GM23338 (cell line): ENCODE measurements at regions not wholly inside any gene's neighbourhood (a gene's known extent, or its start where the extent isn't known, plus 50 kb on each side); places are given as distances from the start of the nearest gene placed in this dataset.

Experiments
- ATAC-seq: fragments of 200-7000 bp; cut with Tn5 transposase; 3 replicates; pipeline ENCODE4 v1.9.1; 2020
- DNase-seq: peaks from one replicate; pipeline ENCODE4 v3.0.0-alpha.2; 2015; ENCODE audit warnings: low spot score
- H2AFZ ChIP-seq: fragments of 200-600 bp; sonication (generic); 2 replicates; pipeline ENCODE4 v1.8.0; 2016; ENCODE audit warnings: antibody characterized with exemption, mild to moderate bottlenecking, moderate library complexity
- H3F3A ChIP-seq: fragments of 200-600 bp; sonication (generic); replicated peaks from 2 replicates; pipeline ENCODE4 v1.8.0; 2017; ENCODE audit warnings: antibody characterized with exemption, mixed run types, low read depth
- H3K27ac ChIP-seq: fragments of 200-600 bp; sonication (generic); 2 replicates; pipeline ENCODE4 v1.6.1; 2016; ENCODE audit warnings: low read depth
- H3K27me3 ChIP-seq: fragments of 200-600 bp; sonication (generic); 2 replicates; pipeline ENCODE4 v1.8.0; 2016; ENCODE audit warnings: mild to moderate bottlenecking, mixed run types, moderate library complexity; ENCODE audit not compliant: insufficient read depth
- H3K36me3 ChIP-seq: fragments of 200-600 bp; sonication (generic); 2 replicates; pipeline ENCODE4 v1.8.0; 2016; ENCODE audit warnings: mild to moderate bottlenecking; ENCODE audit not compliant: insufficient read depth
- H3K4me1 ChIP-seq: fragments of 200-600 bp; sonication (generic); 2 replicates; pipeline ENCODE4 v1.8.0; 2016; ENCODE audit warnings: mild to moderate bottlenecking, moderate library complexity; ENCODE audit not compliant: insufficient read depth
- H3K4me2 ChIP-seq: fragments of 200-600 bp; sonication (generic); 2 replicates; pipeline ENCODE4 v1.7.1; 2017; ENCODE audit warnings: mixed run types
- H3K4me3 ChIP-seq: fragments of 200-600 bp; sonication (generic); 2 replicates; pipeline ENCODE4 v1.6.1; 2016; ENCODE audit warnings: mixed run types
- H3K79me2 ChIP-seq: fragments of 200-600 bp; sonication (generic); replicated peaks from 2 replicates; pipeline ENCODE4 v1.8.0; 2017; ENCODE audit warnings: mild to moderate bottlenecking; ENCODE audit not compliant: insufficient read depth
- H3K9me2 ChIP-seq: fragments of 200-600 bp; sonication (generic); 2 replicates; pipeline ENCODE4 v1.8.0; 2017; ENCODE audit not compliant: insufficient read depth
- H4K20me1 ChIP-seq: fragments of 200-600 bp; sonication (generic); replicated peaks from 2 replicates; pipeline ENCODE4 v1.8.0; 2017; ENCODE audit warnings: mild to moderate bottlenecking; ENCODE audit not compliant: insufficient read depth
- H3K27ac Mint-ChIP-seq: 2 replicates; pipeline ENCODE4 v1.8.0; 2020; ENCODE audit warnings: inconsistent platforms, mild to moderate bottlenecking, moderate library complexity, mixed read lengths
- H3K27me3 Mint-ChIP-seq: 3 replicates; pipeline ENCODE4 v1.8.0; 2022; ENCODE audit warnings: low read depth, mild to moderate bottlenecking, moderate library complexity, mixed read lengths, inconsistent platforms; ENCODE audit not compliant: insufficient read depth, poor library complexity
- H3K36me3 Mint-ChIP-seq: 3 replicates; pipeline ENCODE4 v1.8.0; 2021; ENCODE audit warnings: low read depth, mild to moderate bottlenecking, inconsistent platforms, moderate library complexity, mixed read lengths
- H3K4me1 Mint-ChIP-seq: 3 replicates; pipeline ENCODE4 v1.8.0; 2020; ENCODE audit warnings: mild to moderate bottlenecking, inconsistent platforms, mixed read lengths
- H3K4me3 Mint-ChIP-seq: 3 replicates; pipeline ENCODE4 v1.8.0; 2021; ENCODE audit warnings: moderate library complexity, mild to moderate bottlenecking, inconsistent platforms, mixed read lengths
- H3K9me3 Mint-ChIP-seq: 3 replicates; pipeline ENCODE4 v1.8.0; 2020; ENCODE audit warnings: moderate library complexity, mild to moderate bottlenecking, inconsistent platforms, mixed read lengths
- CREB1 ChIP-seq: fragments of 250-450 bp; sonication (Bioruptor Pico); IDR thresholded peaks from 2 replicates; pipeline ENCODE4 v1.5.0; 2020; ENCODE audit warnings: low read depth, mild to moderate bottlenecking, moderate library complexity
- EZH2 ChIP-seq: fragments of 200-600 bp; sonication (generic); IDR thresholded peaks from one replicate; pipeline ENCODE4 v1.8.0; 2017; ENCODE audit warnings: antibody characterized with exemption, mild to moderate bottlenecking, low read depth; ENCODE audit not compliant: unreplicated experiment
- JUNB ChIP-seq: IDR thresholded peaks from one replicate; pipeline ENCODE4 v1.6.1; 2016; ENCODE audit warnings: antibody characterized with exemption; ENCODE audit not compliant: unreplicated experiment
- NANOG ChIP-seq: IDR thresholded peaks from 2 replicates; pipeline ENCODE4 v1.6.1; 2016; ENCODE audit warnings: antibody characterized with exemption, borderline replicate concordance
- POLR2AphosphoS5 ChIP-seq: IDR thresholded peaks from 2 replicates; pipeline ENCODE4 v1.6.1; 2016; ENCODE audit warnings: antibody characterized with exemption, low read depth
- STAT1 ChIP-seq: IDR thresholded peaks from one replicate; pipeline ENCODE4 v1.6.1; 2016; ENCODE audit warnings: antibody characterized with exemption; ENCODE audit not compliant: unreplicated experiment
- ZNF114 ChIP-seq: fragments of 250-450 bp; sonication (Bioruptor Pico); IDR thresholded peaks from 2 replicates; pipeline ENCODE4 v1.5.0; 2020; ENCODE audit warnings: mild to moderate bottlenecking, moderate library complexity
- ZNF331 ChIP-seq: fragments of 250-450 bp; sonication (Bioruptor Pico); IDR thresholded peaks from 2 replicates; pipeline ENCODE4 v1.5.0; 2020; ENCODE audit warnings: low read depth, mild to moderate bottlenecking, moderate library complexity
- TF ChIP-seq, protein P1 (sequence below): fragments of 250-450 bp; sonication (Bioruptor Pico); IDR thresholded peaks from 2 replicates; pipeline ENCODE4 v1.5.0; 2020; ENCODE audit warnings: mild to moderate bottlenecking, moderate library complexity
- TF ChIP-seq, protein P2 (sequence below), 2 experiments: fragments of 200-600 bp in 1 of 2; sonication (generic) in 1 of 2; conservative IDR thresholded peaks; 2 replicates each; pipeline versions ENCODE4 v1.5.1 to v1.6.1; 2016 to 2017; ENCODE audit warnings: antibody characterized with exemption in 2 of 2, low read depth in 2 of 2, mild to moderate bottlenecking in 2 of 2, moderate library complexity in 1 of 2
- TF ChIP-seq, protein P3 (sequence below): IDR thresholded peaks from one replicate; pipeline ENCODE4 v1.6.1; 2018; ENCODE audit warnings: antibody characterized with exemption; ENCODE audit not compliant: unreplicated experiment
- TF ChIP-seq, protein P4 (sequence below): IDR thresholded peaks from 2 replicates; pipeline ENCODE4 v1.6.1; 2016; ENCODE audit warnings: antibody characterized with exemption

DNA sequence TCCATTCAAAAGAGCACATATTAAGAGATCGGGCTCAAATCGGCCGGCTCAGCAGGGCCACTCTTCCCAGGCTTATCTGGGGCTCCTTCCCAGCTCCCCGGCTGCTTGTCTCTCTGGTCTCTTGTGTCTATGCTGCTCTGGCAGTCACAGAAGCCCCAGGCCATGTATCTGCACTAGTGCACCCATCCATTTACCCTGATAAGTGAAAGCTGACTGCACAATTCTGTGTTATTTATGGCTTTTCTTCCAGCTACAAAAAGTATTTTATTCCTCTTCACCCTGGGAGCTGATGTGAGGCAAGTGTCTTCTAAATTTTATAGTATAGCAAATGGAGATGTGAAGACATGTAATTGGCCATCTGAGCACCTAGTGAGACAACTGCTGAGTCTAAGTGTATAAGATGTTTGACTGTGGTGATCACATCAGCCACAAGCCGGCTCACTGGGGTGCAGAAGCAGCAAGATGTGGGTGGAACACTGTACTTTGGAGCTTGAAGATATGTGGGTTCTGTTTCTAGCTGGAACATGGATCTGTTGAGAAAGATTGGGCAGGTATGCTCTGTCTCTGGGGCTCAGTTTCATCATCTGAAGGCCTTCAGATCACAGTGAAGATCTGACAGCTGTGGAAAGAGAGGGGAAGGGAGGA is 78.1 kb upstream of the MPHOSPH6 start (continued):
- TF ChIP-seq, protein P1, sequence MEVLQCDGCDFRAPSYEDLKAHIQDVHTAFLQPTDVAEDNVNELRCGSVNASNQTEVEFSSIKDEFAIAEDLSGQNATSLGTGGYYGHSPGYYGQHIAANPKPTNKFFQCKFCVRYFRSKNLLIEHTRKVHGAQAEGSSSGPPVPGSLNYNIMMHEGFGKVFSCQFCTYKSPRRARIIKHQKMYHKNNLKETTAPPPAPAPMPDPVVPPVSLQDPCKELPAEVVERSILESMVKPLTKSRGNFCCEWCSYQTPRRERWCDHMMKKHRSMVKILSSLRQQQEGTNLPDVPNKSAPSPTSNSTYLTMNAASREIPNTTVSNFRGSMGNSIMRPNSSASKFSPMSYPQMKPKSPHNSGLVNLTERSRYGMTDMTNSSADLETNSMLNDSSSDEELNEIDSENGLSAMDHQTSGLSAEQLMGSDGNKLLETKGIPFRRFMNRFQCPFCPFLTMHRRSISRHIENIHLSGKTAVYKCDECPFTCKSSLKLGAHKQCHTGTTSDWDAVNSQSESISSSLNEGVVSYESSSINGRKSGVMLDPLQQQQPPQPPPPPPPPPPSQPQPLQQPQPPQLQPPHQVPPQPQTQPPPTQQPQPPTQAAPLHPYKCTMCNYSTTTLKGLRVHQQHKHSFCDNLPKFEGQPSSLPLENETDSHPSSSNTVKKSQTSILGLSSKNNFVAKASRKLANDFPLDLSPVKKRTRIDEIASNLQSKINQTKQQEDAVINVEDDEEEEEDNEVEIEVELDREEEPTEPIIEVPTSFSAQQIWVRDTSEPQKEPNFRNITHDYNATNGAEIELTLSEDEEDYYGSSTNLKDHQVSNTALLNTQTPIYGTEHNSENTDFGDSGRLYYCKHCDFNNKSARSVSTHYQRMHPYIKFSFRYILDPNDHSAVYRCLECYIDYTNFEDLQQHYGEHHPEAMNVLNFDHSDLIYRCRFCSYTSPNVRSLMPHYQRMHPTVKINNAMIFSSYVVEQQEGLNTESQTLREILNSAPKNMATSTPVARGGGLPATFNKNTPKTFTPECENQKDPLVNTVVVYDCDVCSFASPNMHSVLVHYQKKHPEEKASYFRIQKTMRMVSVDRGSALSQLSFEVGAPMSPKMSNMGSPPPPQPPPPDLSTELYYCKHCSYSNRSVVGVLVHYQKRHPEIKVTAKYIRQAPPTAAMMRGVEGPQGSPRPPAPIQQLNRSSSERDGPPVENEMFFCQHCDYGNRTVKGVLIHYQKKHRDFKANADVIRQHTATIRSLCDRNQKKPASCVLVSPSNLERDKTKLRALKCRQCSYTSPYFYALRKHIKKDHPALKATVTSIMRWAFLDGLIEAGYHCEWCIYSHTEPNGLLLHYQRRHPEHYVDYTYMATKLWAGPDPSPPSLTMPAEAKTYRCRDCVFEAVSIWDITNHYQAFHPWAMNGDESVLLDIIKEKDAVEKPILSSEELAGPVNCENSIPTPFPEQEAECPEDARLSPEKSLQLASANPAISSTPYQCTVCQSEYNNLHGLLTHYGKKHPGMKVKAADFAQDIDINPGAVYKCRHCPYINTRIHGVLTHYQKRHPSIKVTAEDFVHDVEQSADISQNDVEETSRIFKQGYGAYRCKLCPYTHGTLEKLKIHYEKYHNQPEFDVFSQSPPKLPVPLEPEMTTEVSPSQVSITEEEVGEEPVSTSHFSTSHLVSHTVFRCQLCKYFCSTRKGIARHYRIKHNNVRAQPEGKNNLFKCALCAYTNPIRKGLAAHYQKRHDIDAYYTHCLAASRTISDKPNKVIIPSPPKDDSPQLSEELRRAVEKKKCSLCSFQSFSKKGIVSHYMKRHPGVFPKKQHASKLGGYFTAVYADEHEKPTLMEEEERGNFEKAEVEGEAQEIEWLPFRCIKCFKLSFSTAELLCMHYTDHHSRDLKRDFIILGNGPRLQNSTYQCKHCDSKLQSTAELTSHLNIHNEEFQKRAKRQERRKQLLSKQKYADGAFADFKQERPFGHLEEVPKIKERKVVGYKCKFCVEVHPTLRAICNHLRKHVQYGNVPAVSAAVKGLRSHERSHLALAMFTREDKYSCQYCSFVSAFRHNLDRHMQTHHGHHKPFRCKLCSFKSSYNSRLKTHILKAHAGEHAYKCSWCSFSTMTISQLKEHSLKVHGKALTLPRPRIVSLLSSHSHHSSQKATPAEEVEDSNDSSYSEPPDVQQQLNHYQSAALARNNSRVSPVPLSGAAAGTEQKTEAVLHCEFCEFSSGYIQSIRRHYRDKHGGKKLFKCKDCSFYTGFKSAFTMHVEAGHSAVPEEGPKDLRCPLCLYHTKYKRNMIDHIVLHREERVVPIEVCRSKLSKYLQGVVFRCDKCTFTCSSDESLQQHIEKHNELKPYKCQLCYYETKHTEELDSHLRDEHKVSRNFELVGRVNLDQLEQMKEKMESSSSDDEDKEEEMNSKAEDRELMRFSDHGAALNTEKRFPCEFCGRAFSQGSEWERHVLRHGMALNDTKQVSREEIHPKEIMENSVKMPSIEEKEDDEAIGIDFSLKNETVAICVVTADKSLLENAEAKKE (CRISPR knock-in tag), result no peak
- TF ChIP-seq NANOG (no peak), ZNF114 (CRISPR knock-in tag) (no peak), CREB1 (CRISPR knock-in tag) (no peak), POLR2AphosphoS5 (no peak)

DNA sequence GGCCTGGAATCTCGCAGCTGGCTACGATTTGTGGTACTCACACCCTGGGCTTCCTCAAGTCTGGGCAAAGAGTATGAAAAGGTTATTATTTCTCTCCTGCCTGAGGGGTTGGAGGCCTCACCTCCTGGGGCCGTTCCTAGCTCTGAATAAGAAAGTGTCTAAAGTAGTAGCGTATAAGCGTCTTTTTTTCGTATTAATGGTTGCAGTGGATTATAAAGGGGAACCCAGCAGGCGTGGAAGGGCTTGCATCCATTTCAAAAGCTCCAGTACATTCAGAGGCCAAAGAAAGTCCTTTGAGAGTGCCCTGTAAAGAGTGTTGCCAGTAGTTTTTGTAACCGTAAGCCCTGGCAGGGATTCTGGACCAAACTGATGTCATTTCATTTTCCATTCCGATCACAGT is 72.2 kb upstream of the MPHOSPH6 start:
- Mint-ChIP-seq H3K9me3 (peaks cover 2% of the 10 kb centered on the region; the same call in 2 of the 3 replicates), H3K27me3 (peaks cover 3% of the 10 kb centered on the region), H3K36me3 (no peaks in the 10 kb centered on the region), H3K4me3 (no peak overlapping the region), H3K27ac (no peak overlapping the region), H3K4me1 (peaks cover 6% of the 10 kb centered on the region; the same call in 1 of the 3 replicates)
- H4K20me1 ChIP-seq, result no peaks in the 10 kb centered on the region
- no peak overlapping the region for H3K27ac ChIP-seq
- H2AFZ ChIP-seq, result no peak overlapping the region
- no peak overlapping the region for H3K4me3 ChIP-seq
- no peak overlapping the region for H3K4me2 ChIP-seq
- H3K79me2 ChIP-seq, result no peaks in the 10 kb centered on the region
- no peaks in the 10 kb centered on the region for H3K4me1 ChIP-seq
- DNase-seq, result no peak
- H3K36me3 ChIP-seq, result no peaks in the 10 kb centered on the region
- peaks cover 8% of the 10 kb centered on the region; the same call in 1 of the 2 replicates for H3K9me2 ChIP-seq
- H3K27me3 ChIP-seq, result no peaks in the 10 kb centered on the region
- no peak for ATAC-seq
- H3F3A ChIP-seq, result no peaks in the 10 kb centered on the region
- TF ChIP-seq JUNB, result no peak
- TF ChIP-seq, protein P2, sequence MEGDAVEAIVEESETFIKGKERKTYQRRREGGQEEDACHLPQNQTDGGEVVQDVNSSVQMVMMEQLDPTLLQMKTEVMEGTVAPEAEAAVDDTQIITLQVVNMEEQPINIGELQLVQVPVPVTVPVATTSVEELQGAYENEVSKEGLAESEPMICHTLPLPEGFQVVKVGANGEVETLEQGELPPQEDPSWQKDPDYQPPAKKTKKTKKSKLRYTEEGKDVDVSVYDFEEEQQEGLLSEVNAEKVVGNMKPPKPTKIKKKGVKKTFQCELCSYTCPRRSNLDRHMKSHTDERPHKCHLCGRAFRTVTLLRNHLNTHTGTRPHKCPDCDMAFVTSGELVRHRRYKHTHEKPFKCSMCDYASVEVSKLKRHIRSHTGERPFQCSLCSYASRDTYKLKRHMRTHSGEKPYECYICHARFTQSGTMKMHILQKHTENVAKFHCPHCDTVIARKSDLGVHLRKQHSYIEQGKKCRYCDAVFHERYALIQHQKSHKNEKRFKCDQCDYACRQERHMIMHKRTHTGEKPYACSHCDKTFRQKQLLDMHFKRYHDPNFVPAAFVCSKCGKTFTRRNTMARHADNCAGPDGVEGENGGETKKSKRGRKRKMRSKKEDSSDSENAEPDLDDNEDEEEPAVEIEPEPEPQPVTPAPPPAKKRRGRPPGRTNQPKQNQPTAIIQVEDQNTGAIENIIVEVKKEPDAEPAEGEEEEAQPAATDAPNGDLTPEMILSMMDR (conservative IDR thresholded peaks at IDR 0.05; ENCODE audit: low read depth in 2 of 2), result no peak
- TF ChIP-seq NANOG, result no peak
- TF ChIP-seq CREB1 (CRISPR knock-in tag), result no peak
- TF ChIP-seq ZNF114 (CRISPR knock-in tag), result no peak
- no peak for TF ChIP-seq ZNF331 (CRISPR knock-in tag)
- TF ChIP-seq, protein P3, sequence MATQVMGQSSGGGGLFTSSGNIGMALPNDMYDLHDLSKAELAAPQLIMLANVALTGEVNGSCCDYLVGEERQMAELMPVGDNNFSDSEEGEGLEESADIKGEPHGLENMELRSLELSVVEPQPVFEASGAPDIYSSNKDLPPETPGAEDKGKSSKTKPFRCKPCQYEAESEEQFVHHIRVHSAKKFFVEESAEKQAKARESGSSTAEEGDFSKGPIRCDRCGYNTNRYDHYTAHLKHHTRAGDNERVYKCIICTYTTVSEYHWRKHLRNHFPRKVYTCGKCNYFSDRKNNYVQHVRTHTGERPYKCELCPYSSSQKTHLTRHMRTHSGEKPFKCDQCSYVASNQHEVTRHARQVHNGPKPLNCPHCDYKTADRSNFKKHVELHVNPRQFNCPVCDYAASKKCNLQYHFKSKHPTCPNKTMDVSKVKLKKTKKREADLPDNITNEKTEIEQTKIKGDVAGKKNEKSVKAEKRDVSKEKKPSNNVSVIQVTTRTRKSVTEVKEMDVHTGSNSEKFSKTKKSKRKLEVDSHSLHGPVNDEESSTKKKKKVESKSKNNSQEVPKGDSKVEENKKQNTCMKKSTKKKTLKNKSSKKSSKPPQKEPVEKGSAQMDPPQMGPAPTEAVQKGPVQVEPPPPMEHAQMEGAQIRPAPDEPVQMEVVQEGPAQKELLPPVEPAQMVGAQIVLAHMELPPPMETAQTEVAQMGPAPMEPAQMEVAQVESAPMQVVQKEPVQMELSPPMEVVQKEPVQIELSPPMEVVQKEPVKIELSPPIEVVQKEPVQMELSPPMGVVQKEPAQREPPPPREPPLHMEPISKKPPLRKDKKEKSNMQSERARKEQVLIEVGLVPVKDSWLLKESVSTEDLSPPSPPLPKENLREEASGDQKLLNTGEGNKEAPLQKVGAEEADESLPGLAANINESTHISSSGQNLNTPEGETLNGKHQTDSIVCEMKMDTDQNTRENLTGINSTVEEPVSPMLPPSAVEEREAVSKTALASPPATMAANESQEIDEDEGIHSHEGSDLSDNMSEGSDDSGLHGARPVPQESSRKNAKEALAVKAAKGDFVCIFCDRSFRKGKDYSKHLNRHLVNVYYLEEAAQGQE, result no peak
- no peak for TF ChIP-seq POLR2AphosphoS5
- TF ChIP-seq STAT1, result no peak
- TF ChIP-seq EZH2, result no peak
- TF ChIP-seq, protein P4, sequence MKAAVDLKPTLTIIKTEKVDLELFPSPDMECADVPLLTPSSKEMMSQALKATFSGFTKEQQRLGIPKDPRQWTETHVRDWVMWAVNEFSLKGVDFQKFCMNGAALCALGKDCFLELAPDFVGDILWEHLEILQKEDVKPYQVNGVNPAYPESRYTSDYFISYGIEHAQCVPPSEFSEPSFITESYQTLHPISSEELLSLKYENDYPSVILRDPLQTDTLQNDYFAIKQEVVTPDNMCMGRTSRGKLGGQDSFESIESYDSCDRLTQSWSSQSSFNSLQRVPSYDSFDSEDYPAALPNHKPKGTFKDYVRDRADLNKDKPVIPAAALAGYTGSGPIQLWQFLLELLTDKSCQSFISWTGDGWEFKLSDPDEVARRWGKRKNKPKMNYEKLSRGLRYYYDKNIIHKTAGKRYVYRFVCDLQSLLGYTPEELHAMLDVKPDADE, result no peak
